SK-N-SH treated with all-trans-retinoic acid at 6 μM for 48 hours (cell line): ENCODE measurements at regions not wholly inside any gene's neighbourhood (a gene's known extent, or its start where the extent isn't known, plus 50 kb on each side); places are given as distances from the start of the nearest gene placed in this dataset.

Experiments
- ARNTL ChIP-seq: fragments of 450-650 bp; formaldehyde crosslinking; IDR thresholded peaks from 2 replicates; pipeline ENCODE4 v1.5.0; 2020; ENCODE audit warnings: low read depth, mild to moderate bottlenecking, moderate library complexity, borderline replicate concordance
- CREB5 ChIP-seq: fragments of 250-450 bp; sonication (Bioruptor Pico); IDR thresholded peaks from 2 replicates; pipeline ENCODE4 v1.5.1; 2020; ENCODE audit warnings: low read depth, mild to moderate bottlenecking, moderate library complexity
- ESRRG ChIP-seq: fragments of 250-450 bp; sonication (Bioruptor Pico); IDR thresholded peaks from 2 replicates; pipeline ENCODE4 v1.6.1; 2021; ENCODE audit warnings: mild to moderate bottlenecking
- GLIS3 ChIP-seq: fragments of 250-450 bp; sonication (Bioruptor Pico); IDR thresholded peaks from 2 replicates; pipeline ENCODE4 v1.5.0; 2020; ENCODE audit warnings: mild to moderate bottlenecking, moderate library complexity
- ISL1 ChIP-seq: fragments of 250-450 bp; sonication (Bioruptor Pico); IDR thresholded peaks from 2 replicates; pipeline ENCODE4 v2.1.2; 2022; ENCODE audit warnings: mild to moderate bottlenecking, moderate library complexity
- PATZ1 ChIP-seq: fragments of 250-450 bp; sonication (Bioruptor Pico); IDR thresholded peaks from 2 replicates; pipeline ENCODE4 v1.8.0; 2020; ENCODE audit warnings: mild to moderate bottlenecking, moderate library complexity, borderline replicate concordance
- PPARA ChIP-seq: fragments of 250-450 bp; sonication (Bioruptor Pico); IDR thresholded peaks from 2 replicates; pipeline ENCODE4 v1.5.0; 2020; ENCODE audit warnings: mild to moderate bottlenecking, borderline replicate concordance
- RARB ChIP-seq: fragments of 250-450 bp; sonication (Bioruptor Pico); IDR thresholded peaks from 2 replicates; pipeline ENCODE4 v1.8.0; 2021; ENCODE audit warnings: mild to moderate bottlenecking, moderate library complexity
- TCF4 ChIP-seq: fragments of 250-450 bp; sonication (Bioruptor Pico); IDR thresholded peaks from 2 replicates; pipeline ENCODE4 v1.8.0; 2021; ENCODE audit warnings: mild to moderate bottlenecking, moderate library complexity, borderline replicate concordance
- TOX ChIP-seq: fragments of 250-450 bp; sonication (Bioruptor Pico); IDR thresholded peaks from 2 replicates; pipeline ENCODE4 v1.8.0; 2021; ENCODE audit warnings: mild to moderate bottlenecking, moderate library complexity, borderline replicate concordance
- ZFP30 ChIP-seq: fragments of 450-650 bp; formaldehyde crosslinking; IDR thresholded peaks from 2 replicates; pipeline ENCODE4 v1.5.0; 2022; ENCODE audit warnings: mild to moderate bottlenecking, moderate library complexity
- ZNF565 ChIP-seq: fragments of 450-650 bp; formaldehyde crosslinking; conservative IDR thresholded peaks from 2 replicates; pipeline ENCODE4 v1.5.0; 2020; ENCODE audit warnings: low read depth, mild to moderate bottlenecking, moderate library complexity
- ZNF70 ChIP-seq: fragments of 450-650 bp; formaldehyde crosslinking; IDR thresholded peaks from 2 replicates; pipeline ENCODE4 v1.5.0; 2020; ENCODE audit warnings: mild to moderate bottlenecking, moderate library complexity

- TF ChIP-seq PATZ1, result no peak
- TF ChIP-seq ESRRG (CRISPR knock-in tag), result no peak
- no peak for TF ChIP-seq TOX (CRISPR knock-in tag)
- TF ChIP-seq ZFP30, result no peak
- TF ChIP-seq TCF4 (CRISPR knock-in tag), result no peak
- no peak for TF ChIP-seq CREB5 (CRISPR knock-in tag)
- TF ChIP-seq ARNTL (CRISPR knock-in tag), result no peak
- no peak for TF ChIP-seq ZNF565 (CRISPR knock-in tag)
- TF ChIP-seq ISL1, result no peak
- no peak for TF ChIP-seq RARB
- no peak for TF ChIP-seq GLIS3
- TF ChIP-seq ZNF70, result no peak
- no peak for TF ChIP-seq PPARA
Measured at GRCh38 chr13:104805346-104805745, 1730.1 kb downstream of the EFNB2 start.
